ENCODE measurements at regions not wholly inside any gene's neighbourhood (a gene's known extent, or its start where the extent isn't known, plus 50 kb on each side); places are given as distances from the start of the nearest gene placed in this dataset.

DNA sequence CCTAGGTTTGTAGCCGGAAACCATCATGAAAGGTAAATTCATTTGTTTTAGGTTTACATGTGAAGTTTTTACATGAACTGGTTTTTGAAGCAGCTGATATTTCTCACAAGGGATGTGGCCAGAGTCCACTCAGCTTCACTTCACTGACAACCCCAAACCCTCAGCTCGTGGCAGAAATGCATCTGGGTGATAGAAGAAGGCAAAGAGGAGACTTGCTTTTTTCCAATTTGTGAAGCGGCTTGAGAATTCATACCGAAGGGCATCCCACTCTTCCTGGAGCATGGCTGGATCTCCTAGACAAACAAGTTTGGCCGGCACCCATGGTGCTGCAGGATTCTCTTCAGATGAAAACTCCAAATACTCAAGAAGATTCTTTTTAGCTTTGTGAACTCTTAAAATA is 392.8 kb upstream of the CNR1 start:
- no peak for DNase-seq

GRCh38 chr6:88556663-88557062 is 390.5 kb upstream of the CNR1 start:
- no peak for DNase-seq

- DNase-seq: no peak
Observed at GRCh38 chr6:88548891-88549505, 382.9 kb upstream of the CNR1 start.

DNA sequence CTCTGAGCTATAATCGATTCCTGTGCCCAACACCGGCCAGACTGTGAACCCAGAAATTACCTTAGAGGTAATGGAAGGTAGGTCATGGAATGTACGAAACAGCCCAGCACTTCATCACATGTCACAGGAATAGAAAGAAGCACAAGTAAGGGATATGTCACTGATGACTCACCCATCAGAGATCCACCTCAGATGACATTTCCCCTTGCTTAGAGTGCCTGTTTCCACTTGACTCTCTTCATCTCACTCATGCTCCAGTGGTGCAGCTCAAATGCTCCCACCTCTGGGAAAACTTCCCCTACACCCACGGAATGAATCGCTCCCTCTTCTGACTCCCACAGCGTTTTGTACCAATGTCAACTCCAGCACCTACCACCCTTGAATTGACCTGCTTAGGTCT is 381.6 kb upstream of the CNR1 start:
- no peak for DNase-seq

DNA sequence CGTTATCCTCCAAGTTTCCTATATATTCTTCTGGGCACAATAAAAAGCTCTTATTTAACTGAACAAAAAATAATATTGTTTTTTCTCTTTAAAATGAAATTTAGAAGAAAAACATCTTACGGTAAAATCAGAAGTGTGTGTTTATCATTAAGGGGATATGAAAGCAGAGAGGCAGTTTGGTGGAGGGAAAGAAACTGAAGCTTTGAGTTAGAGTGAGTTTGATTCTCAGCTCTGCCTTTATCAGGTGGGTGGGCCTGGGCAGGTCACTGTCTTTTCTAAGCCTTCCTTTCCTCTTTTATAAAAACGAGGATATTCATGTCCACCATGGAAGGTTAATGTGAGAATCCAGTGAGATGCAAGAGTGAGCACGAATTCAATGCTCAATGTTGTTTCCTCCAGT is 379.8 kb upstream of the CNR1 start:
- DNase-seq: no peak

GRCh38 chr6:88544986-88545612 is 379.0 kb upstream of the CNR1 start:
- no peak for DNase-seq

GRCh38 chr6:88539295-88539764 is 373.2 kb upstream of the CNR1 start:
- DNase-seq: no peak

DNA sequence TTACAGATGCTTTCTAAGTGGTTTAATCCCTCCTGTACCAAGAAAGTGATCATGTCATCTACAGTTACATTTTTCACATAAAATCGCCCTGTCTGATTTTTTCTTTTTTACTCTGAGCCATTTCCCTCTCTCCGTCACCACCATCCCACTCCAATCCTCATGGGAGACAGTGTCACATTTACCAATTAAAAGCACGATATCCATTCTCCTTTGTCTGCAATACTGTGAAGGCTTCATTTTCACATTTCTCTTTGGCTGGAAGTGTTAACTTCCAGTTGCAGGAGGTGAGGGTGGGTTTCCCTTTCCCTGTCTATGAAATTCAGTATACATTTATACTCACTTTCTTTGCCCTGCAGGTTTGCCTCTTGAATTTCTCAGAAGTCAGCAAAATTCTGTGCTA is 372.7 kb upstream of the CNR1 start:
- no peak for DNase-seq

- DNase-seq: no peak
Observed at GRCh38 chr6:88538130-88538706, 372.1 kb upstream of the CNR1 start.

DNA sequence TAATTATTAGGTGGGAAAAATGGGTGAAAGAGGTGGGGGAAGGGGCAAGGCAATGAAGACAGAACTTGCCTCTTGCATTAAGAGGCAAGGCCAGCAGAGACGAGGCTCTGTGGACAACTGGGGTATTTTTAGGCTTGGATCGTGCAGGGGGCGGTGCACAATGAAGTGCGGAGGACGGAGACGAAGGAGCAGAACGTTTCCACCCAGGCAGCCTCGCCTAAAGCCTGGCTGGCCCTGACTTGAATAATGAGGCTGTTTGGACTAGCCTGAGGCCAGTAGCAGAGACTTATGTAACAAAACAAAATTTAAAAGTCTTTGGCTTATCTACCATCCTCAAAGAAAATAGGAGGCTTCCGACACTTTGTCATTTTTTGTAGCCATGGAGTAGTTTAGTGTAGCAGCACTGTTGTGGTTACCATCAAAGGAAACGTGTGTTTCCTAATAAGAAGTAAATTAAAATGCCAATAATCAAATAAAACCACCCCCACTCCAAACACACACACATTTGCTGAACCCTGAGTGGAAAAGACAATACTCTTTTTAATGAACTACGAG is 370.0 kb upstream of the CNR1 start:
- DNase-seq: no peak

DNA sequence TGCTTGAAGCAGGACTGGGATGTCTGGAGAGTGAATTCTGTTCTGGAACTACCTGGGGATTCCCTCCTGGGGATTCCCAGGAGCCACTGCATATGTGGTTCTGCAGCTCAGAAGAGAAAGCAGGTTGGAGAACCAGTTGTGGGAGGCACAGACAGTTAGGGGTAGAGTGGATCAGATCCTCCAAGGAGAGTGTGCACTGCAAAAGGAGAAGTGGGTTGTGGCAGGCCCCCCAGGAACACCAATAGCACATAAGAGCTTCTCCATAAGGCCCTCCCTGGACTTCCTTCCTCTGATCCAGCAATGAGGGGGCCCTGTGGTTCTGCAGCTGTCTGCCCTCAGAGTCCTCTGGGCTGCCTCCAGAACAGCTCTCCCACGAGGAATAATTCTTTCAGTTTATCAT is 369.2 kb upstream of the CNR1 start:
- DNase-seq: no peak

DNA sequence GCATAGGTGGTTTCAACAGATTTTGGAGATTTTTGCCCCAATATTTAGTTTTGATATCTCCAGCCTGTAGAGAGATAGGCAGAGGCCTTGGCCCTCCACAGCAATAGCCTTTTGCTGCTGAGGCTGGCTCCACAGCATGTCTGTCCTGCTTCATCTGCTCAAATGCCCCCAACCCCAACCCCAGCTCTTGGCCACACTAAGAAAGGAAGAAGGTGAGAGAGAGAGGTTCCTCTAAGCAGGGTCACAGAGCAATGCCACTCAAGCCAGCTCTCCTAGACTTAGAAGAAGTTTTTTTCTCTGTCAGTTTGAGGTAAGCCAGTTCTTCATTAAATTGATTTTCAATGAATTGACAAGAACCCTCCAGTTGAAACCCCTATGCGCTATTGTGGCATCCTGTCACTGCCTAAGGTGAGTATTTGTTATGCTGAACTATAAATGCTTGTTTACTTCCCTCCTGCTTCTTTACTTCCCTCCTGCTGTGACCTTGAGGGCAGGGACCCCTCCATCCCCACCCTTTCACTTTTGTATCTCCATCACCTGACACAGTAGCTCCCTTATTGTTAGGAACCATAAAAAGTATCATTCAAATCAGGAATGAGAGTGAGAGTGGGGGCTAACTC is 366.2 kb upstream of the CNR1 start:
- no peak for DNase-seq

- no peak for DNase-seq
Observed at GRCh38 chr6:88529726-88530125, 363.6 kb upstream of the CNR1 start.

DNA sequence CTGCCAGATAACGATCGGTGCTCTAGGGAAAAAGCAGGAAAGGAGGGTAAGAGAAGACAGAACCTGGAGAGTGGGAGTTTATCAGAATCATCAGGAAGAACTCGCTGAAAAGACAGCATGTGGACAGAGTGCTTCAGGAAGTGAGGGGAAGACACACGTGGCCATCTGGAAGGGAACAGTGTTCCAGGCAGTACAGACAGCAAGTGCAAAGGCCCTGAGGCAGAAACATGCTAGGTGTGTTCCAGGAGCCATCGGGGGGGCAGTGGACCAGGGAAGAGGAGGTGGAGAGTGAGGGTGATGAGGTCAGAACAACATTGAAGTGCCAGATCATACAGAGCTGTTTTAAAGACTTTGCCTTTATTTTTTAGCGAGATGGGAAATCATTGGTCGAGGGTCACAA is 354.3 kb upstream of the CNR1 start:
- no peak for DNase-seq

GRCh38 chr6:88520017-88520338 is 353.8 kb upstream of the CNR1 start:
- DNase-seq: no peak

DNA sequence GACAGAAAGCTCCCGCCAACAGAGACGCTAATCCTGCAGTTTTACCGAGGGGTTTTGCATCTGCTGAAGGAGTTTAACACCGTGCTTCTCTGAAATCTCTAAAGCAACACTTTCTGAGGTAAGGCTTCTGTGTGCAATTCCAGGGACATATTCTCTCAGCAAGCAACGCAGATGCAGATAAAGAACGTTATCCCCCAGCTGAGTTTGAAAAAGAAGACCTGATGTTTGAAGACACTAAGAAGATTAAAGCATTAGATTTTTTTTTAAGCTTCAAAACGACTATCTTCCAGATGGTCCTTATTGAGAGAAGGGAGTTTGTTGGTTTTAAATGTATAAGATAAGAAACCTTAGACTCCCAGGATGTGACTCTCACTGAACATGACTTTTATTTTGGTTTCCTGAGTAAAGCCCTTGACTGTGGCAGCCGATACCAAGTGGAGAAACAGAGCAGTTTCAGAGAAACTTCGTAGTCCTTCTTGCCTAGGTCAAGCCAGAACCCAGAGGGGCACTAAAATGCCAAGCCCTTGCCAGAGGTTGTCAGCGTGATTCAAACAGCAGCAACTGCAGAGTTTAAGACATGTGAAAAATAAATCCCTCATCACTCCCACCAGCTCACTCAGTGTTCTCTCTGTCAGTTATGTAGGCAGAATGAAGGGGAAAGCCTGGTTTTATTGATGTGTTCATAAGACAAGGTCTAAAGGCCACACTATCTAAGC is 353.3 kb upstream of the CNR1 start:
- DNase-seq: no peak

GRCh38 chr6:88517737-88518136 is 351.6 kb upstream of the CNR1 start:
- no peak for DNase-seq

GRCh38 chr6:88513920-88514319 is 347.8 kb upstream of the CNR1 start:
- DNase-seq: no peak

- no peak for DNase-seq
Observed at GRCh38 chr6:88513471-88513870, 347.3 kb upstream of the CNR1 start.

- DNase-seq: no peak
Observed at GRCh38 chr6:88512951-88513350, 346.8 kb upstream of the CNR1 start.

GRCh38 chr6:88502391-88502790 is 336.2 kb upstream of the CNR1 start:
- no peak for DNase-seq

DNA sequence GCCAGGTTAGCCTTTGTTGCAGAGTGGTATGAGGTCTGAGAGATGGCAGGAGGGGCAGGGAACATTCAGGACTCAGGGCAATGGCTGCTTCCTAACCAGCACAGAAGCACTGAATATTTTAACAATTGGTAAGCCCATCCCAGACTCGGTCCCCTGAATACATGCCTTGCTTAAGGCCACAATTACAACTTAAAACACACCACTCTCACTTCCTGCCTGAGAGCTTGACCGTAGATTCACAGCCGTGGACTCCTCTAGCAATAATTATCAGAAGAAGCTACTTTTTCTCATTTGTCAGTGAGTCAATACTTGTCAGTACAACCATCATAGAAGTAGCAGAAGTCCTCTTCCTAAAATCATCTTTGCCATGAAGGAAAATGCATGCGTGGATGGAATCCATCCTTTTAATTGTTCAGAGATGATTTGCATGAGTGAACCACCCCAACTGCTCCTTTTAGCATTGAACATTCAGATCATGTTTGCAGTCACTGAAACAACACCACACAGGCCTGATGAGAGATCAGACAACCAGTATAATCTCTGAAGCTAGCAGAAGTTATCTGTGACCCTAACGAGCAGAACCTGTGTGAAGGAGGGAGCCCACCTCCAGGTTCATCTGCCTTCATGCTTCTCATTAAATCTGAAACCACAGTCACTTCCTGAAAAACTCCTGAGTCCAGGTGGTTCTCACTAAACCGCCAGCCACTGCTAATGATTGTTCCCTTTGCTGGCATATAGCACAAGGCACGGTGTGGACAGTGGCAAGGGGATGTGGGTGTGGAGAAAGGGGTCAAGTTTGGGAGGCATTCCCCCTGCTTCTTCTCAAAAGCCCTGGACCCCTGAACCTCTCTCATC is 333.9 kb upstream of the CNR1 start:
- DNase-seq: no peak
